ENCODE measurements at regions not wholly inside any gene's neighbourhood (a gene's known extent, or its start where the extent isn't known, plus 50 kb on each side); places are given as distances from the start of the nearest gene placed in this dataset.

GRCh38 chr6:56843476-56844349 is 111.2 kb upstream of the BEND6 start:
- FAIRE-seq, result no peak
- WGBS (ENCODE audit: low lambda C conversion rate), result 2% methylated on average over 45 of the region's 87 CpGs
- TF ChIP-seq ZNF224 (CRISPR knock-in tag; IDR thresholded peaks at IDR 0.05) (no peak), ZNF326 (CRISPR knock-in tag; IDR thresholded peaks at IDR 0.05; ENCODE audit: borderline replicate concordance) (no peak), PCBP2 (optimal IDR thresholded peaks at IDR 0.05; ENCODE audit: low read depth, low read length, poor library complexity, severe bottlenecking) (no peak), MXI1 (IDR thresholded peaks at IDR 0.05; ENCODE audit: borderline replicate concordance, low read depth, low read length) (peak; percentile 58; the same call in 1 of the 3 replicates), ELF3 (CRISPR knock-in tag; IDR thresholded peaks at IDR 0.05) (no peak), REXO4 (CRISPR knock-in tag; IDR thresholded peaks at IDR 0.05; ENCODE audit: borderline replicate concordance) (no peak), ZBTB26 (CRISPR knock-in tag; IDR thresholded peaks at IDR 0.05; ENCODE audit: borderline replicate concordance) (no peak), ARID5B (CRISPR knock-in tag; IDR thresholded peaks at IDR 0.05) (peak; percentile 51; the same call in 1 of the 2 replicates), MAFG (CRISPR knock-in tag; IDR thresholded peaks at IDR 0.05) (no peak), JARID2 (CRISPR knock-in tag; IDR thresholded peaks at IDR 0.05; ENCODE audit: insufficient replicate concordance) (peak; percentile 24), TFE3 (CRISPR knock-in tag; IDR thresholded peaks at IDR 0.05) (0 out of 2 replicates have a peak, but pooled peaks have one; percentile 12), GTF3A (CRISPR knock-in tag; conservative IDR thresholded peaks at IDR 0.05) (no peak), MTF1 (CRISPR knock-in tag; IDR thresholded peaks at IDR 0.05) (no peak), SUZ12 (IDR thresholded peaks at IDR 0.05; ENCODE audit: low read depth, low read length) (no peak), ZNF414 (CRISPR knock-in tag; IDR thresholded peaks at IDR 0.05) (no peak)

More at GRCh38 chr6:56843476-56844349, 111.2 kb upstream of the BEND6 start:
- H3K9ac ChIP-seq (ENCODE audit: insufficient read depth, low read depth, low read length), result peak overlapping the region; percentile 39; the same call in 1 of the 2 replicates
- H3K79me2 ChIP-seq (ENCODE audit: insufficient read depth, low read length), result no peaks in the 10 kb centered on the region
- DNase-seq (ENCODE audit: low spot score), result peak; percentile 77
- H3K4me1 ChIP-seq (ENCODE audit: insufficient read depth, low read length), result peaks cover 8% of the 10 kb centered on the region
- in situ Hi-C loops (cut with HindIII; ENCODE audit: extremely low pct_ligation_motif_present, low pct_unique_long_range_greater_than_20kb) (loop anchor here (10.0 kb wide), 1 partner anchor 209 kb away; no protein-coding TSS in a partner anchor), intact Hi-C loops (cut with micrococcal nuclease; ENCODE audit: unreplicated experiment) (loop anchor here (1.0 to 5.0 kb wide), 3 partner anchors 76 to 221 kb away; no protein-coding TSS in a partner anchor)
- H3K4me3 ChIP-seq (replicated peaks in 1 of 3; ENCODE audit: insufficient read depth in 1 of 3, low read depth in 2 of 3, low read length in 3 of 3), result peak overlapping the region; percentile 57 to 80 (median 74)
- POLR2A ChIA-PET, result interaction anchor here (1.5 kb wide), 2 partner anchors 17 to 201 kb away, joined by 3 to 5 read pairs; partner anchors contain the start of gene DST
- no peaks in the 10 kb centered on the region for H3K9me3 ChIP-seq (ENCODE audit: low read length)
- no peaks in the 10 kb centered on the region for H4K20me1 ChIP-seq (ENCODE audit: insufficient read depth, low read length)
- no TSS peak for BruUV-seq (replicated peaks)
- no peaks in the 10 kb centered on the region for H3K36me3 ChIP-seq (replicated peaks in 1 of 2; ENCODE audit: control insufficient read depth in 1 of 2, insufficient read depth in 2 of 2, low read length in 2 of 2)
- ATAC-seq, result peak; percentile 99
- no peak overlapping the region for H3K27ac ChIP-seq (ENCODE audit: extremely low read length, insufficient read depth, low read length)
- peaks cover 3 to 7% of the 10 kb centered on the region in 2 experiments; a peak in 3 of 5 replicates for H3K27me3 ChIP-seq (ENCODE audit: control insufficient read depth in 1 of 2, insufficient read depth in 2 of 2, low read length in 2 of 2)
- peak overlapping the region; percentile 97 for H3K4me2 ChIP-seq (ENCODE audit: low read depth, low read length)
- peak overlapping the region; percentile 75 for H2AFZ ChIP-seq (ENCODE audit: low read length)
- CTCF ChIA-PET (ENCODE audit: low intra/inter-chr PET ratio, low total read pairs), result interaction anchor here (2.0 kb wide), 1 partner anchor 135 kb away, joined by 8 read pairs; no protein-coding TSS in a partner anchor

Measured in HepG2 (cell line).